Activated CD4-positive, alpha-beta T cell treated with anti-CD3 and anti-CD28 coated beads for 4 hours (primary cell): ENCODE measurements at regions not wholly inside any gene's neighbourhood (a gene's known extent, or its start where the extent isn't known, plus 50 kb on each side); places are given as distances from the start of the nearest gene placed in this dataset.
"Not testable (repeated sequence)": the region's sequence is repeated elsewhere in the genome, so short reads cannot be mapped to it uniquely, and the experiment has no call there.

ENCODE experiments used
- DNase-seq, 2 donors: peaks; one replicate each; pipeline ENCODE4 v3.0.0-alpha.2; 2020

DNA sequence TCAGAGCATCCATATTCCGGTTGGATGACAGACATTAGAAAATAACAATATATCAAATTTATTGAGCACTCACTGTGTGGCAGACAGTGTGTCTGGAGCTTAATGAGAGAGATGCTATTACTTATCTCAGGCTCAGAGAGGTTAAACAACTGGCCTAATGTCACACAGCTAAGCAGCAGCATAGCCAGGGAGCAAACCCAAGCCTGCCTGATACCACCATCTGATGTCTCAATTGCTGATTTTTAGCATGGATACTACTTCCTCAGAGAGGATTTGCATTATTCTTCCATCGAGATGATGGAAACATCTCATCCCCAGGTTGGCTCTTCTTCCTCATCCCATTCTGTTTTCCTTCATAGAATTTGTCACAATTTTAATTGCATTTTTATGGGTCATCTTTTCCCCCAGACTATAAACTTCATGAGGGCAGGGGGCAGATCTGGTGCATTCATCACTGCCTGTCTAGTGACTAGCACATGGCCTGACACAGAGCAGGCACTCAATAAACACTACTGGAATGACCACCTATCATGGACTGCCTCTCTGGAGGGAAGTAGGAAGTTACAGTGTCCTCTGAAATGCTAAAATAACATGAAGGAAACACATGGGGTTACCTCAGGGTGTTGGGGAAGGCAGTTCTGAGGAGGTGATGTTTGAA lies 344.8 kb upstream of the CCL2 start:
- DNase-seq = no peak

DNA sequence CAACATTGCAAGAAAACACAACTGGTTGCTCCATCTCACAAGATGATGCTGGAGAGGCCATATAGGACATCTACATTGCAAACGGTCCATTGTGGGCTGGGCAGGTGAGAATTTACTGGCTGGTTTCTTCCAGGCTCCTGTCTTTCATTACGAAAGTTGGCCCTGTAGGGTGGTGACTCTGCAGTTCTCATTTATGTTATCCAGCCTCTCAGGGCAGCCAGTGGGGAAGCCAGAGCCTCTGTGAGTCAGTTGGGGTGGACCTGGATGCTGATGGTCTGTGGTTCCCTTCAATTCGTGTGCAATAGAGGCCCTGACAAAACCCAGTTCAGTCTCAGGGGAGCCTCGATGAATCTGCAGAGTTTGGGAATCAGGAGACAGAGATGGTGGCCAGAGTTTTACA lies 341.0 kb upstream of the CCL2 start:
- DNase-seq = no peak

DNA sequence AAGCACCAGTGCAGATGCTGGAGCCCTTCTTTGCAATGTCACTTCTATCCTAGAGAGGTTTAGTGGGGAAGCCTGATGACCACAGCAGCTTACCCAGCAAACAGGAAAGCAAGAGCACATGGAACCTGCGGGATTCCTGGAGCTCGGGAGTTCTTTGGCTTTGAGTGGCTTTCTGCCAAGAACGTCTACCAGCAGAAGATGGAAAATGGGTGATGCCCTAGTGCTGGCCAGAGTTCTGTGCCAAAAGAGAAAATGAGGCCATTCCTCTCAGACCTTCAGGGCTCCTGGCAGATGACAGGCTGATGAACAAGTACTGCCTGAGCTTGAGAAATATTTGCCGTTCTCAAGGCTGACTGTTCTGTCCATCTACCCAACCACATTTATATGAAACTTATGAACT lies 332.1 kb upstream of the CCL2 start:
- DNase-seq = no peak

DNA sequence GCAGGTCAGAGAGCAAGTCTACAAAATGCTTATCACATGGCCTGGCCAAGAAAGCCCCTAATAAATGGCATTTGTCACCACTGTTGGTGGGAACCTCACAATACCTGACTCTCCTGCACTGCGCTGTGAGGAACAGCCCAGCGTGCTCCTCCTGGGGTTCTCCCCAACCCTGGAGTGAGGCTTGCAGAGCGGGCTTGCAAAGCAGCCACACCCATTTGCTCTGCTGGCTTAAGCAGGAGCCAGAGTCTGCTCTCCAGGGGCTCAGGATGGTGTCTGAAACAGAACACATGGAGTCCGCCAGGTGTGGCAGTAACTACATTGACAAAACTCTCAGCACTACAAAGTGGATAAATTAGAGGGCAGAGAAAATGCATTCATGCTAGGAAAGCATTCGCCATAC lies 331.0 kb upstream of the CCL2 start:
- DNase-seq = no peak

DNA sequence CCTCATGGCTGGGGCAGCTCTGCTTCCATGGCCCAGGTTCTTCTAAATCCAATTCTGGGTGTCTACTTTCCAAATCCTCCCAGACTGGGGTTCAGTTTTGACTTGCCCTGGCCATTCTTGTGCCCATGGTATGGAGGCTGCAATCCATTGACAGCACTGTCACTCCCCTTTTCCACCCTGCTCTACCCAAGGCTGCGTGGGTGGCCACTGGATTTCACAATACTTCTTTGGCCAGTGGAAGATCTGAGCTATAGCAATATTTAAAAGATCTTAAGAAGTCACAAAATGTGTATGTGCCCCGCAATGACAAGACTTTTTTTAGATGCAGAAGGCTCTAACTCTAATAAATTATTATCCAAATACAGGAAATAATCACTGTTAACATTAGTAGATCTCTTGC lies 329.4 kb upstream of the CCL2 start:
- no peak for DNase-seq

DNA sequence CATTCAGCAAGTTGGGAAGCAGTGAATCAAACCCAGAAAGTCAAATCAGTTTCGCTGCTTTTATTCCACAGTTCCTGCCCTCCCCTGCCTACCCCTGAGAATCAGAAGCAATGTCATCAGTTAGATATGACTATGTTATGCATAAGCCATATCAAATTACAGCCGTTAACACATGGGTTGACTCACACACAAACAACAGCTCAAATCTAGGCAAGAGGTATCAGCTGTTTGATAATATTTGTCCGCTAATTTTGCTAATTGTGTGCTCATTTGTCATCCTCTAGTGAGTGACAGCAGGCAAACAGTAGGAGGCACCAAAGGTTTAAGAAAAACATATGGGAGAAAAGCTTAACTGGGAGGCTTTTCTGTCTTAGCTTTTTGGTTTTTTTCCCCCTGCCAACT lies 327.4 kb upstream of the CCL2 start:
- no peak for DNase-seq

DNA sequence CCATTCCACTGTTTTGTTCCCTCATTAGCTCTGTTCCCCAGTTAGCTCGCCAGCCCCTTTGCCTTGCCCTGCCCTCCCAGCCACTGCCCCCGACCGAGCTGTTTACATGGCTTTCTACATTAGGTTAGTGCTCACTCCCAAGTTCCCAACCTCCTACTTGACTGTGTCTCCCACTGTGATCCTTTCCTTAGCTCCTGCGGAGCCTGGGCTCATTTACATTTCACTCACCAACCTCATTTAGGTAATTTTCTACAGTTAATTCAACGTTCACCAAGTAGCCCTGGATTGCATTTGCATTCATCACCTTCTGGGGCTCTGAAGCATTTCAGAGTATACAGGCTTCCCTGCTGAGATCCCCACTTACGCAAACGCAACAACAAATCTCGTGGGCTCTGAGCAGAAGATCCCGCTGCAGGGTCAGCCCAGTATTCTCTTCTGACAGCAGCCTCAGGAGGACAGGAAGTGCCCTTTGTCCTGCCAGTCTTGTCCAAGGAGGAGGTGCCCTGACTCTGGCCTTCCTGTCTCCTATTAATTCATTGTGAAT lies 325.8 kb upstream of the CCL2 start:
- no peak for DNase-seq

DNA sequence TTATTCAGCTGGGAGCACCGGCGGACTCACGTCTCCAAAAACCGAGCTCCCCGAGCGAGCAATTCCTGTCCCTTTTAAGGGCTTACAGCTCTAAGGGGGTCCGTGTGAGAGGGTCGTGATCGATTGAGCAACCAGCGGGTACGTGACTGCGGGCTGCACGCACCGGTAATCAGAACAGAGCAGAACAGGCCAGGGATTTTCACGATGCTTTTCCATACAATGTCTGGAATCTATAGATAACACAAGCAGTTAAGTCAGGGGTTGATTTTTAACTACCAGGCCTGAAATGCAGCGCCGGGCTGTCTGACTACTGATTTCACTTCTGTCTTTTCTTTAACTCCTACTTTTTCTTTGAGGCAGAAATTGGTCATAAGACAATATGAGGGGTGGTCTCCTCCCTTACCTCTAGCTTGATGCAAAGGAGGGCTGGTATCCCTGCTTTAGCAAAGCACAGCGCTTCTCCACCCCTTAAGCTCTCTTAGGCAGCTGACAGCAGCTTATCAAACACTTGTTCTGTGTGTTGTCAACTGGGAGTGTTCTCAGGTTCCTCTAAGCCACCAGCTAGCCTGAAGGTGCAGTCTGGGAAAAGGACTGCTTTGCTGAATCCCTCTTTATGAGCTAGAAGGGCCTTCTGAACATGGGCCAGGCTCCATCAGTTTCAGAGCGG lies 323.8 kb upstream of the CCL2 start:
- not testable (repeated sequence) for DNase-seq

DNA sequence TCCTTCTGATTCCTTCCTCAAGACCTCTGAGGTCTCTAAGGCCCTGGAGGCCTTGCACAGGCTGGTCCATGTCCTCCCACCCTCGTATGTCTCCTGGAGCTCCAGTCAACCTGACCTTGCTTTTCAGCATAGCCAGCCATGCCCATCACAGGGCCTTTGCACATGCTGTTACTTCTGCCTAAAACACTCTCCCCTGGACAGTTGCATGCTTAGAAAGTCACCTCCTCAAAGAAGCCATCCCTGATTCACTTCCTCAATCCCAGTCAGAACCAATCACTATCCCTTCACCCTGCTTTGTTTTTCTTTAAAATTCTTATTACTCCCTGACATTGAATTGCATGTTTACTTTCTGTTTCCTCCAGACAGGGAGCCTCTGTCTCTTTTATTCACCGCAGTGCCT lies 322.1 kb upstream of the CCL2 start:
- no peak for DNase-seq

DNA sequence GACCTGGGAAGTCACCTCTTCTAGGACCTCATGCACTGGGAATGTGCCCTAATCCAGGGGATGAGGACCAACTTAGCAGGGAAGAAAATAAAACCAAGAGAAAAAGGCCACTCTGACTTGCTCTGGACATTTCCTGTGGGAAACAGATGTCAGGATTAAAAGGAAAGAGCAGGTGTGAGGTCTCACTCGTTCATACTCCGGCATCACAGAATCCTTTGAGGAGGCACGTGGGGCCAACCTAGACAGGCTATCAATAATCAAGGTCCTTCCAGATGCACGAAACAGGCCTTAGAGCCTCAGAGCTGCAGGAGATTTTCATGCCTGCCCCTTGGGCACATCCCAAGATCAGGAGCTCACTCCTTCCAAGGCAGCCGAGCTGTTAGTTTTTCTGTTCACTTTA lies 321.5 kb upstream of the CCL2 start:
- DNase-seq = no peak

DNA sequence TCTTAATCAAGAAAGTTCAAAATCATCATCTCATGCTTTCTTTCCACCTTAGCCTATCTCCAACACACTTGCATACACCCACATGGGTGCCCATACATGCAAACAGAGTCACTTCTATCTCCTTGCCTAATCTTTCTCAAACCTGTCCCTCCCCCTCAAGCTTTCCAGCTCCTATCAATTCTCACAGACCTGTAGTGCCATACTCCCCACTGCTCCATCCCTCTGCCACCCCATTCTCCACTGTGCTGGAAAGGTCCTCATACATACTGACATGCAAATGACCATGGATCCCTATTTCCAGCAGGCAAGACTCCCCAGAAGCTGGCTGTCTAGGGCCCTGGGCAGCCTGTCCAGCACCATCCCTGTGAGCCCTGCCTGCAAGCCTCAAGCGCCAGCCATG lies 320.4 kb upstream of the CCL2 start:
- no peak for DNase-seq

DNA sequence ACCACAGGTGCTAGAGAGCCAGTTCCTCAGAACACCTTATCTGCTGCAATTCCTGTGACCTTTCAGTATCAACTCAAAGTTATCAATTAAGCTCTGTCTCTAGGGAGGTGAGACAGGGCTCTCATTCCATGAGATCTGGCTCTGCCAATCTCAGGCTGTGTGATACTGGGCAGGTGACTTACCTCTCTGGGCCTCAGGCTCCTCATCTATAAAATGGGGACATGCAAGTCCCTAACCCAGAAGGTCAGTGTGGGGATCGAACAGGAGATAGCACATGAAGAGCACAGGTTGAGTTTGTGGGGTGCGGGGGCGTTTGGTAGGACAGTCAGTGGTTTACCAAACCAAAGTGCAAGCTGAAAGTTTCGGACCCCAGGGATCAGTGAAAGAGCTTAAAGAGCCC lies 319.3 kb upstream of the CCL2 start:
- DNase-seq = no peak

DNA sequence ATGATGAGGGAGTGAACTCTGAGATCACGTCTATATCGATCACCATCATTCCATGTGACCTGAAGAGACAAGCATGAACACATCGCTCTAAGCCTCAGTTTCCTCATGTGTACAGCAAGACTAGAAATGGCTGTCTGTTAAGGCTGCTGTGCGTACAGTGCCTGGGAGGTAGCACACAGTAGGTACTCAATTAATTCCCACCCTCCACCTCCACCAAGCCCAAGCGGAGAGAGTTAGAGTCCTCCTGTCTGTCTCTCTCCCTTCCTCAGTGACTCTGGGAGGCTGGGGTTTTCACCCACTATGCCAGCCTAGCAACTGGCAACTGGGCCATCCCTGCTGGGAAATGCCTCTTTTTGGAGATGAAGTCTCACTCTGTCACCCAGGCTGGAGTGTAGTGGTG lies 318.3 kb upstream of the CCL2 start:
- DNase-seq = no peak

DNA sequence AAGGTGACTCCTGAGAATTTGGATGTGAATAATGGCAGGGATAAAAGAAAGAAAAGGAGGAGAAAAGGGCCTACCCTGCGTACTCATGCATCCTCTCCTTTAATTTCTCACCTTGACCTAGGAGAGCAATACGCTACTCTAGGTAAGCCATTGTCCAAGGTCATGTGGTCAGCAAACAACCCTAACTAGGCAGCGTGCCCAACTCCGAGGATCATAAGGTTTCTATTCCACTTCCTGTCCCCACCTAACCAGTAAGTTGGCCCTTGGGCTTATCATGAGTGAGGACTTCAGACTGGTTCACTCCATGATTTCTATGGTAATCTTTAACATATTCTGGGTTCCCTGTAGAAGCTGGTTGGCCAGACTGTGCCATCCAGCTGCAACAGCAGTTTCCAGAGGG lies 315.1 kb upstream of the CCL2 start:
- no peak for DNase-seq

DNA sequence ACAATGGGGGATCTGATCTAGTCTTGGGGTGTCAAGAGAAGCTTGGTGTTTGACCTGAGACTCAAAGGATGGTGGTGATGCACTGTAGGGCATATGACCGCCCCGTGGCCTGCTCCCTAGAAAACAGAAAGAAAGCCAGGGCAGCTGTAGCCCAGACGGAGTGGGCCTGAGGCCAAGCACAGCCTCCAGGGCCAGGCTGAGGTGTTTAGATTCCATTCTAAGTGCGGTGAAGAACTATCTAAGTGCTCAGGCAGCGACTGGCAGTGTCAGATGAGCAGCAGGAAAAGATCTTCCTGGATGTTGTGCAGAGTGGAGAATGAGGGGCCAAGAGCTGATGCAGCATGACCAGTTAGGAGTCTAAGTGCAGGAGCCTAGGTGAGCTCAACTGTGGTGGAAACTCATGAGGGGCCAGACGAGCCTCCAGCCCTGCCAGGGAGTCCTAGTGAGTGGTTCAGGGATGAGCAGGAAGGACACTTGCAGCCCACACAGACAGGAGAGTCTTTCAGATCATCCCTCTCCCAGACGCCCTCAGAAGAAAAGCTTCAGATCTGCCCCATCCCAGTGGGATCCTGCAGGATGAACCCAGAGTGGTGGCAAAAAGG lies 314.2 kb upstream of the CCL2 start:
- no peak for DNase-seq

DNA sequence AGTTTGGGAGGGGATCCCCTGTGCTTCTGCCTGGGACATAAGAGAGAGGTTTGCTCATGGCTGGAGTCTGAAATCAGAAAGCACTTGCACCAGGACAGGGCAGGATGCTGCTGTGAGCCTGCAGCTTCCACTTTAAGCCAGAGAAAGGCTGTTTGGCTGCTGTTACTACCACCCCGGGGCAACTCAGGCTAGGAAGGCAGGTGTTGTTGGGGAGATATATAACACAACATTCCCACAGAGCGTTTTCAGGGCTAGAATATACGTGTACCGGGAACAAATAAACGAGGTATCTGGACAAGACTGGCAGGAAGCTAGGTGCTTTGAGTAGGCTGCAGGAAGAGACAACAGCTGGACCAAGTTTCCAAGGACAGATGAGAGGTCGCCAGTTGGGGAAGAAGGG lies 313.3 kb upstream of the CCL2 start:
- DNase-seq = no peak

DNA sequence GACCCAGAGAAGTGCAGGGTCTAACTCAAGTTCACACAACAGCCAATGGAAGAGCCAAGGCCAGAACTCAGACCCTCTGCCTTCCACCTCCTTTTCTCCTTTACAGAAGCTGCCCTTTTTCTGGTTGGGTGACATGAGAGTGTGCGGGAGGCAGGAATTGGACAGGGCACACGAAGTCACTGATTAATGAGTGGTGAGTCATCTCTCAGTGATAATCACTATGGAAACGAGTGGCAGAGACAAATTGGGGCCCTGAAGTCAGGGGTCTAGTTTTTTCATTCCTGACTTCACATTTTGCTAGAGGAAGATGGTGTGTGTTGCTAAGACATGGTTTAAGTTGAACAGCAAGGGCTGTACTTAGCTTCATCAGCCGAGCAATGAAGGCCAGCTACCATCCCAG lies 312.7 kb upstream of the CCL2 start:
- DNase-seq = no peak

DNA sequence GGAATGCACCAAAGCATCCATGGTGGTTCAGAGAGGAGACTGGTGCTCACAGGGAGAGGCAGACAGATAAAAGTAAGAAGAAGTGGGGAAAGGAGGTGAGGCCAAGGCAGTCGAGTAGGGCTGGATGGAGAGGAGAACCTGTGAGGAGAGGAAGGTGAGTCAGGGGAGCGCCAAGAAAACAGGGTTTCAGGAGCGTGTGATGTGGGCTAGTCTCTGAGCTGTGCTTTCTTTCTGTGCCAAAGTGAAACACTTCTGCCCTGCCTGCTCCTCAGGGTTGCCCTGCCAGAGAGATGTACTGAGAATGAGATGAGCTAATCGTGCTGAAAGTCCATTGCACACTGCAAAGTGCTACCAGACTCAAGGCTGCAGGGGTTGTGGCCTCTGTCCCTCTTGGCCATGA lies 310.7 kb upstream of the CCL2 start:
- DNase-seq = no peak

DNA sequence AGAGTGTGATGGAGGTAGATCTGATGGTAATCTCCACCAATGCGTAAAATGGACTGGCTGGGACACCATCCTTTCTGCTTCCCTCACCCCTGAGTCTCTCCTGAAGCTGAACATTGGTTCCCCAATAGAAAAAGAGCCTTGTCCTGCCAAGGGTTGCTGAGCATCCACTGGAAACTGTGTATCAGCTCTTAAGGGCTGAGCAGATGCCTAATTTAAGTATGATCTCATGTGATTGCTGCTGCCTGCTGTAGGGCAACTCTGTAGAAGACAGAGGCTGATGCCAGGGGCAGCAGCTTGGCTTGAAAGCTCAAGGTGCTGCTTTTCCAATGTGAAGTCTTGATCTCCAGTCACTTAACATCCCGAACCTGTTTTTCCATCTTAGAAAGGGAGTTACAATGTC lies 310.3 kb upstream of the CCL2 start:
- DNase-seq = no peak

DNA sequence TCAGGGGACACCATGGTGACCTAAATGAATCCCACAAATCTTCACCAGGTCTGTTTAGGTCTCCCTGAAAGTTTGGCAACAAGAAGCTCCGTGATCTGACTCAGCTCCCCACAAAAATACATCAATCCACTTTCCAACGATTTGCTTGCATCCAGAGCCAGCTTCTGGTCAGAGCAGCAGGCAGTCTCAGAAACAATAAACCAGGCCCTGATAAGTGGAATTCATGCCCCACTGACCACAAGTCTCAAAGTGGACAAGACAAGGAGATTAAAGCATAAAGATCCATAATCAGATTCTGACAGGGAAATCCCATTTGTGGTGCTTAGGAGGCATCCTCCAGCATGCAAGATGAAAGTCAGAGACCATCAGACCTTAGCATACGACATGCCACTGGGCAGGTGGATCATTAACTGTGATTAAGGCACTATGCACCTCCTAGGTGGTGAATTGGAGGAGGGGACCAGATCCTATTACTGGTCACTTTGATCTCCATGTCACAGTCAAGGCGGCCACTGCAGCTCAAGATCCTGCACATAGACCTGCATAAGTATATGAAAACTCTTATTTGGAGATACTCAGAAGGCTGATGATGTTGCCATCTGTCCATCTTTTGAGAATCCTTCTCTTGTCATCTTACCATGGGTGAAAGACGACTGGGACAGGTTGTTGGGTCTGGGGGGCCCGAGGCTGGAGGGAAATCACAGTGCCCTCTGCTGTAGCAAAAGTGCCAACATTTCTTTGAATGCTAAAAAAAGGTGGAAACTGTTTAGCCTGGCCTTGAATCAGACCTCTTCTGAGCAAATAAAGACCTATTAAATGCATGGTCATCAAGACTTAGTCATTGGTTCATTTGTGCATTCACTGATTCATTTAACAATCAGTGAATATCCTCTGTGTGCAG lies 309.2 kb upstream of the CCL2 start:
- DNase-seq = no peak

DNA sequence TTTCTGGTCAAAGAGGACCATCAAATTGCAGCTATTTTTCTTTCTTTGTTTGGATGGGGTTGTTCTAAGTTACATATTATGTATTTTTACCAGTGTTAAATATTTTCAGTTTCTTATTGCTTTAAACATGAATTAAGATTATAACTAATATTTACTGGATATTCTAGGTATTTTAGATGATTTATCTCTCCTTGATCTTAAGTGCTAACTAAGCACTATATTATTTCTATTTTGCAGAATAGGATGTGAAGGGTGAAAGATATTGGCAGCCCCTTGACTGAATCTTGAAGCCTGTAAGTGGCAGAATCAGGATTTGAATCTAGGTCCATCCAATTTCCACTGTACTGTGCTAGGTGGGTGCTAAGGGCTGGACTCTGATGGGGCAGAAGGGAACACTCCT lies 307.3 kb upstream of the CCL2 start:
- no peak for DNase-seq

DNA sequence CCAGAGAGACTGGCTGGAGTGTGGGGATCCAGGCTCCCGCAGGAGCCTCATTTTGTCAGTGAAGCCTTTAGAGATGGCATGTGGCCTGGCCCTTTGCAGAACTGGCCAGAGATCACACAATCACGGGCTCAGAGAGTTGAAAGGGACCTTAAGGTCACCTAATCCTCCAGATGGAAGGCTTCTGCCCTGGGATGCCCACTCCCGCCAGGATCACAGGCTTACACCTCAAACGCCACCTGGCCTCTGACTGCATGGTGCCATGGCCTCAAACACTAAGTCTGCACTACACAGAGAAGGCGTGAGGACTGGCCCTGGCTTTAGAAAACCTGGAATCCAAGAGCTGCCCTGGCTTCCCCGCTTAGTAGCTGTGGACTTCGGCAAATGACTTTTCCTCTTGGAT lies 306.8 kb upstream of the CCL2 start:
- no peak for DNase-seq

DNA sequence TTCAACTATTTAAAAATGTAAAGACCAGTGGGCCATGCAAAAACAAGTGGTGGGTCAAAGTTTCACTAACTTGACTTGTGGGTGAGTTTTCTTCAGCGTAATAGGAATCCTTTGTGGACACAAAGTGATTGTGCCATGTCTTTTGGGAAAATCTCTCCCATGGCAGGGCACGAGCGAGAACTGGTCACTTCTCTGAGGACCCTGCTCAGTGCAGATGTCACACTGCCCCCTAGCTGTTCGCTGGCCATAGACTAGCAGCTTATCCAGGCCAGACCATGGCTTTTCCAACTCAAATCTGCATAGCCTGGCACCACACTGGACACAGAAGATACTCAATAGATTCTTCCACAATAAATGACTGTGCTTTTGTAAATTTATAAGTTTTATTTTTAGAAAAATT lies 306.0 kb upstream of the CCL2 start:
- no peak for DNase-seq

DNA sequence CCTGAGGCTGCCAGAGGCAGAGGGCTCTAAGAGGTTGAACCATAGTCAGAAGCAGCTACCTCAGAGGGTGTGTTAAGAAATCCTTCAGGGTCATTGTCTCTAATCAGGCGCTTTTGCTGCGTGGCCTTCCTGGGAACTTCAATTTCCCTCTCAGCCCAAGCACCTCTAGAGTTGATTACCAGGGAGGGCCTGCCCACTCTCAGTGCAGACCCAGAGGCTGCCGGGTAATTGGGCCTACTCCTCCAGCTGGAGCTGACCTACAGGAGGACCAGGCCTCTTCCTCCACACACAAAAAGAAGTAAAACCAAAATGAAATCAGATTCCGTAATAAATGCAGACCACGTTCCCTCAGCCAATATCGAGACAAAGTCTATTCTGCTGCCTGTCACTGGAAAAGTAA lies 305.0 kb upstream of the CCL2 start:
- no peak for DNase-seq
